ENCODE measurements at regions not wholly inside any gene's neighbourhood (a gene's known extent, or its start where the extent isn't known, plus 50 kb on each side); places are given as distances from the start of the nearest gene placed in this dataset.

GRCh38 chr16:64130140-64130539, 991.7 kb downstream of the CDH11 start:
- TF ChIP-seq, protein P1, sequence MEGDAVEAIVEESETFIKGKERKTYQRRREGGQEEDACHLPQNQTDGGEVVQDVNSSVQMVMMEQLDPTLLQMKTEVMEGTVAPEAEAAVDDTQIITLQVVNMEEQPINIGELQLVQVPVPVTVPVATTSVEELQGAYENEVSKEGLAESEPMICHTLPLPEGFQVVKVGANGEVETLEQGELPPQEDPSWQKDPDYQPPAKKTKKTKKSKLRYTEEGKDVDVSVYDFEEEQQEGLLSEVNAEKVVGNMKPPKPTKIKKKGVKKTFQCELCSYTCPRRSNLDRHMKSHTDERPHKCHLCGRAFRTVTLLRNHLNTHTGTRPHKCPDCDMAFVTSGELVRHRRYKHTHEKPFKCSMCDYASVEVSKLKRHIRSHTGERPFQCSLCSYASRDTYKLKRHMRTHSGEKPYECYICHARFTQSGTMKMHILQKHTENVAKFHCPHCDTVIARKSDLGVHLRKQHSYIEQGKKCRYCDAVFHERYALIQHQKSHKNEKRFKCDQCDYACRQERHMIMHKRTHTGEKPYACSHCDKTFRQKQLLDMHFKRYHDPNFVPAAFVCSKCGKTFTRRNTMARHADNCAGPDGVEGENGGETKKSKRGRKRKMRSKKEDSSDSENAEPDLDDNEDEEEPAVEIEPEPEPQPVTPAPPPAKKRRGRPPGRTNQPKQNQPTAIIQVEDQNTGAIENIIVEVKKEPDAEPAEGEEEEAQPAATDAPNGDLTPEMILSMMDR (IDR thresholded peaks at IDR 0.05): no peak
- no peak for TF ChIP-seq EP300 (IDR thresholded peaks at IDR 0.05; ENCODE audit: low read depth)
- no peak for TF ChIP-seq POLR2AphosphoS5 (IDR thresholded peaks at IDR 0.05)

Measured in transverse colon (tissue), 4 donors.